GM23338 (cell line): ENCODE measurements at regions not wholly inside any gene's neighbourhood (a gene's known extent, or its start where the extent isn't known, plus 50 kb on each side); places are given as distances from the start of the nearest gene placed in this dataset.

ENCODE experiments used
- CREB1 ChIP-seq: fragments of 250-450 bp; sonication (Bioruptor Pico); IDR thresholded peaks from 2 replicates; pipeline ENCODE4 v1.5.0; 2020; ENCODE audit warnings: low read depth, mild to moderate bottlenecking, moderate library complexity
- CTCF ChIP-seq, 2 experiments: fragments of 200-600 bp in 1 of 2; sonication (generic) in 1 of 2; conservative IDR thresholded peaks; 2 replicates each; pipeline versions ENCODE4 v1.5.1 to v1.6.1; 2016 to 2017; ENCODE audit warnings: antibody characterized with exemption in 2 of 2, low read depth in 2 of 2, mild to moderate bottlenecking in 2 of 2, moderate library complexity in 1 of 2
- ETS1 ChIP-seq: IDR thresholded peaks from 2 replicates; pipeline ENCODE4 v1.6.1; 2016; ENCODE audit warnings: antibody characterized with exemption
- EZH2 ChIP-seq: fragments of 200-600 bp; sonication (generic); IDR thresholded peaks from one replicate; pipeline ENCODE4 v1.8.0; 2017; ENCODE audit warnings: antibody characterized with exemption, mild to moderate bottlenecking, low read depth; ENCODE audit not compliant: unreplicated experiment
- EZH2phosphoT487 ChIP-seq: fragments of 200-600 bp; sonication (generic); IDR thresholded peaks from one replicate; pipeline ENCODE4 v1.8.1; 2018; ENCODE audit warnings: antibody characterized with exemption; ENCODE audit not compliant: unreplicated experiment
- JUNB ChIP-seq: IDR thresholded peaks from one replicate; pipeline ENCODE4 v1.6.1; 2016; ENCODE audit warnings: antibody characterized with exemption; ENCODE audit not compliant: unreplicated experiment
- NANOG ChIP-seq: IDR thresholded peaks from 2 replicates; pipeline ENCODE4 v1.6.1; 2016; ENCODE audit warnings: antibody characterized with exemption, borderline replicate concordance
- POLR2AphosphoS5 ChIP-seq: IDR thresholded peaks from 2 replicates; pipeline ENCODE4 v1.6.1; 2016; ENCODE audit warnings: antibody characterized with exemption, low read depth
- REST ChIP-seq: IDR thresholded peaks from one replicate; pipeline ENCODE4 v1.6.1; 2018; ENCODE audit warnings: antibody characterized with exemption; ENCODE audit not compliant: unreplicated experiment
- STAT1 ChIP-seq: IDR thresholded peaks from one replicate; pipeline ENCODE4 v1.6.1; 2016; ENCODE audit warnings: antibody characterized with exemption; ENCODE audit not compliant: unreplicated experiment
- ZNF114 ChIP-seq: fragments of 250-450 bp; sonication (Bioruptor Pico); IDR thresholded peaks from 2 replicates; pipeline ENCODE4 v1.5.0; 2020; ENCODE audit warnings: mild to moderate bottlenecking, moderate library complexity
- ZNF331 ChIP-seq: fragments of 250-450 bp; sonication (Bioruptor Pico); IDR thresholded peaks from 2 replicates; pipeline ENCODE4 v1.5.0; 2020; ENCODE audit warnings: low read depth, mild to moderate bottlenecking, moderate library complexity

- TF ChIP-seq EZH2 = no peak
- TF ChIP-seq CTCF (conservative IDR thresholded peaks at IDR 0.05; ENCODE audit: low read depth in 2 of 2) = no peak
- no peak for TF ChIP-seq NANOG
- TF ChIP-seq EZH2phosphoT487 = no peak
- TF ChIP-seq REST = no peak
- no peak for TF ChIP-seq JUNB
- no peak for TF ChIP-seq POLR2AphosphoS5
- TF ChIP-seq ZNF331 = no peak
- TF ChIP-seq ETS1 = no peak
- no peak for TF ChIP-seq CREB1 (CRISPR knock-in tag)
- no peak for TF ChIP-seq STAT1
- TF ChIP-seq ZNF114 (CRISPR knock-in tag) = no peak
Measured at GRCh38 chr1:168939947-168940223, 166.6 kb upstream of the ATP1B1 start.
